ENCODE measurements at regions not wholly inside any gene's neighbourhood (a gene's known extent, or its start where the extent isn't known, plus 50 kb on each side); places are given as distances from the start of the nearest gene placed in this dataset.

DNA sequence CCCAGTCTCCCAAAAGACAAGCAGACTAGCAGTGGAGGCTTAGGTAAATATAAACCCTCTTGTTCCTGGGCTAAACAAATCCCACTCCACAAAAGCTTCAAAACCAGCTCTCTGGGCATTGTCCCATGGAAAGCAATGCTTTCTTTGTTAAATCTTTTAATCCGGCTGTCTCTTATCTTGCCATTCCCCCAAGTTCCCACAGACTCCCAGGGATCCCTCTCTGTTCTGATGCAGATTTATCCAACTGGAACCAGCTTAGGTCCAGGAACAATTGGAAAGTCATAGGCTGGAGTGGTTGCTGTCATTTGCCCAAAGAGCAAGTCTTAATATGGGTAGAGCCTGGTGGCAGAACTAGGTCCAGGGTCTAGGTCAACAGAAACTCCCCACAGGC lies 110.1 kb upstream of the ATP1A1 start:
- no peak for DNase-seq (ENCODE audit: low read depth in 3 of 3)

DNA sequence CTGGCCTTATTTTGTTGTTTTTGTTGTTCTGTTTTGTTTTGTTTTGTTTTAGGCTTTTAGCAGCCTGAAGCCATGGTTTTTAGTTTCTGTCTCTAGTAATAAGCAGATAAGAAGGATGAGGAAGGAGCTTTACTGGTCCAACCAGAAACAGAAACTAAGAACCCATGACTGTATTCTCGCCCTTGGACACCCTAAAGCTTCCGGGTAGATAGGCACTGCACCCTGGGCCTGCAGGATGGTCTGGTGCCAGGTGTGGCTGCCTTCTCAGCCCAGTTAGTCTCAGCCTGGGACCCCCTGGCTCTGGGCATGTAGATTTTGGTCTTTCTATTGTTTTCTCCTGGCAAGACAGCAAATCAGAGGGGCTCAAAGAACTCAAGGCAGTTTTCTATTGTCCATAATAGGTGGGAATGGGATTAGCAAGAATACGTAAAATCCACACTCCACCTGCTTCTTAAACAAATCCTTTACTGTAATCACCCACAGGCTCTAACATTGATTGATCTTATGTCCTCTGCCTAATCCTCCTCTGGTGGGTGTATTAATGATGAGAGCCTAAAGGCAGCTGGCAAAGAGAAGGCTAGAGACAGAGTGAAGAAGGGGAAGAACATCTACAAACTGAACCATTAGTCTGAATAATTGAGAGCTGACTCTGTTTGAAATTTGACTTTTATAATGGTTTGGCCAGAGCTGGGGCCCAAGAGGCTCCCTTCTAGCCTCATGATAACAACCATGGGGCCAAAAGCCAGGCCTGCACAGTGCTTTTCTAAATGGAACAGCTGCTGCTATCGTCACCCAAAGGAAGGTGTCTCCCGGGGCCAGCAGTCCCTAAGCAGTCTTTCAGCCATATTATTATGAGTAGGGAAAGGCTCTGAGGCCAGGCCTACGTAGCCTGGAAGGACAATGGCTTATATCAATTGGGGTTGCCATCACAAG lies 106.8 kb upstream of the ATP1A1 start:
- DNase-seq (ENCODE audit: low read depth in 3 of 3) = no peak

DNA sequence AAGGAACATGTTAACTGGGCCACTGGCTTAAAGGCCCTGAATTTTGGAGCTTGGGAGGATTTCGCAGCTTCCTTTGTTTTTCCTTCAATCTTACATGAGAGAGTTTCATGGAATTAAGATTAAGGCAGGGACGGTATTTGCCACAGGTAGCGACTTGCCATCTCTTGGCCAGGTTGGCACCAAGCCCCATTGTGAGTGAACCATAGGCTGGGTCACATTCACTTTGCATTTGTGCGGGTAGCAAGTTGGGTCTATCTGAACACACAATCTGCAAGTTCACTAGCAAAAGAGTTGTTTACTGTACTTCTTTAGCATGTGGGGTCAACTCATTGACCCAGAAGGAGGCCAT lies 106.2 kb upstream of the ATP1A1 start:
- DNase-seq (ENCODE audit: low read depth in 3 of 3) = no peak

DNA sequence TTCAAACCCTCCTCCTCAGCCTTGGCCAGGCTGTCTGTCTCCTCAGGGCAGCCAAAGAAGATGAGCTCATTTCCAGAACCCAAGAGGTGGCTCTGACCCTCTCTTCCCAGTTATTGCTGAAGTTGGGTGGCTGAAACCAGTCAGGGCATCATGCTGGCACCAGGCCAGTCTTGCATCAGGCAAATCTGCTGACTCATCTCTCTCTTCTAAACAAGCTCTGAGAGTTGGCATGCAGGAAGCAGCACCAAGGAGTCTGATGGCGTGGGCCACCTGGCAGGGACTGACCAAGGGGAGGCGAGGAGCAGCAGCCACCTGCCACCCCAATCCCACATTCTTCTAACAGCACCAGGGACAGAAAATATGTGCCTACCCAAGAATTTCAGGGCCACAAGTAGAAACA lies 104.8 kb upstream of the ATP1A1 start:
- DNase-seq (ENCODE audit: low read depth in 3 of 3) = no peak

DNA sequence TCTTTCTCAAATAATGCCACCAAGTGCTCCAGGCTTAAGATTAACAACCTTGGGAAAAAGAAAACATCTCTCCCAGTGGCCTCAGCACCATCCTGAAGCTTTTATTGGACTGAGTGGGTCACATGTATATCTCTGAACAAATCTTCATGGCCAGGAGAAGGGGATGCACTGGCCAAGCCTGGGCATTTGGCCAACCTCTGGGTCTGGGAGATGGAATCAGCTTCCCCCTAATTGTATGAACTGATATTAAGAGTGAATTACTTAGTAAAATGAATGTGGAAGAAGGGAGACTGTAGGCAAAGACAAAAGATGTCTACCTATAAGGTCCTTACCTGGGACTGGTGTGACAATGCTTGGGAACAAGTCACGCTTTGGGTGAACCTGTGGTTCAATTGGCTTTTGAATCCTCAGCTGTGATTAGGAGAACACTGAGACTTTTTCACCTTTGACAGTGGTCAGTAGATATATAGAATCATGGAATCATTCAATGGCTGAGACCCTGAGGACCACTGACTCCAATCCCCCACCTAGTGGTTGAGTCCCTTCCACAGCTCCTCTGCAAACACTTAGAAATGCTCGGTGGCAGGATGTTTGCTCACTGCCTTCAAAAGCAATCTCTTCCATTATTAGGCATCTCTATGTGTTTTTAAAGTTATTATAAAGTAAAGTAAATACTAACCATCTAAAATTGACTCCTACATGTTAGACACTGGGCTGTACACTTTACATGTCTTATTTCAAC lies 102.6 kb upstream of the ATP1A1 start:
- DNase-seq (ENCODE audit: low read depth in 3 of 3) = no peak

DNA sequence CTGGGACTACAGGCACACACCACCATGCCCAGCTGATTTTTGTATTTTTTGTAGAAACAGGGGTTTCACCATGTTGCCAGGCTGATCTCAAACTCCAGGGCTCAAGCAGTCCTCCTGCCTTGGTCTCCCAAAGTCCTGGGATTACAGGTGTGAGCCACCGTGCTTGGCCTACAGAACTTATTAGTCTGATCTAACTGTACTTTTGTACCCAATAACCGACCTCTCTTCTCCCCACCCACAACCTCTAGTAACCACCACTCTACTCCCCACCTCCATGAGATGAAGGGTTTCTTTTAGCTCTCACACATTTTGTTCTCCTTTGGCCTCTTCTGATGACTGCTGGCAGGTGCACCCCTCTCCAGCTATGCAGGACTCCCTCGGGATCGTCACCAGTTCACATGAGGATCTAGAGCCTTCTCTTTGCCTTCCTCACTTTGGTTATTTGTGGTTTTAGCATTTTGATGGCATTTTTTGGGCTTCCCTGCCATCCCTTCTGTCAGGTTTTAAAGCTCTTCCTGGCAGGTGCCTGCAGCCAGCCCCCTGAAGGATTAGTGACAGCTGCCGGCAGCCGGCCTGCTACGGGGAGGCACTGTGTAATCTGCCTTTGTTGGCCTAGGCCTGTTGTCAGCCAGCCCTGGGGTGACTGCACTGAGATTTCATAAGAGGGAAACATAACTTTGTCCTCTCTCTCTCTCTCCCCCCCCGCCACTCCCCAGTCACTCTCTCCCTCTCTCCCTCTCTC lies 99.8 kb upstream of the ATP1A1 start:
- no peak for DNase-seq (ENCODE audit: low read depth in 3 of 3)

DNA sequence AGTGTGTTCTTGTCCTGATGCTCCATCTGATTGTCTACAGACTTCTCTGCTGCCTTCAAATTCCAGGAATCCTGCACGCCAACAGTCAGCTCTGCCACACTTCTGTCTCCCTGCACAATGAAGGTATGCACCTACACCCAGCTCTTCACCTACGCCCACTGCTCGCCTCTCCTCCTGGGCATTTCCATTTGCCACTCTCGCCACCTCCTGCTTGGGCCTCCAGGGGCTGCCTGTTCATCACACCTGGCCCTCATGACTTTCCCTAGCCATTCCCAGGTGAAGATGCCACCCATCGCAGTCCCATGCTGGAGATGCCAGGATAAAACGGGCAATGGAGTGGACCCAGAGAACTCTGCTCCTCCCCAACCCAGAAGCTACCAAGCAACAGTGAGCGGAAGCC lies 96.5 kb upstream of the ATP1A1 start:
- no peak for DNase-seq (ENCODE audit: low read depth in 3 of 3)

DNA sequence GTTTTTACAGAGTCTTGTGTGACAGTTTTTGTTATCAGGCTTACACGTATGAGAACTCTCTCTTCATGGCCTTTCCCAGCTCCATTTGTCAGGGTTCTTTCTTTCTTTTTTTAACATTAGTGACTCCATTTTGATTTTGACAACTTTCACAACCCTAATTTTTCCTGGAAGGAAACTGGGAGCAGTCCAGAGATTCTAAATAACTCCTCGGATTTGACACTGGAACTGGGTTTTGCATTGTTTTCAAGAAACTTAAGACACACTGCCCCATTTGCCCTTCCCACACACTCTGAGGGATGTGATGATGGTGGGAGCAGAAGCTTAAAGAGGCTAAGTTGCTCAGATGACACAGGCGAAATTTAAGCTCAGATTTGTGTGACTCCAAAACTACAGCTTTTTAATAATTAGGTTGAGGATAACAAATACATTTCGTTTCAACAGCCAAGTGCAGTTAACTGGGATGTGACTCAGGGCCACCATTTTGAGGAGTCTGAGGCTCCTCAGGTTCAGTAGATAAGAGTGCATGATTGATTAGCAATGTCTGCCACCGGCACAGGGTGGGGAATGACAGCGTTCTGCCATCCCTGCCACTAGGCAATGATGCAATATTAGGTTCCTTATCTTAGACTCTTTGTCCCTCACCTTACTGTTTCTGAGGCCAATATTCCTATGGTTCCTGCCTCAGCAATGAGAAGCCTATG lies 95.1 kb upstream of the ATP1A1 start:
- no peak for DNase-seq (ENCODE audit: low read depth in 3 of 3)

DNA sequence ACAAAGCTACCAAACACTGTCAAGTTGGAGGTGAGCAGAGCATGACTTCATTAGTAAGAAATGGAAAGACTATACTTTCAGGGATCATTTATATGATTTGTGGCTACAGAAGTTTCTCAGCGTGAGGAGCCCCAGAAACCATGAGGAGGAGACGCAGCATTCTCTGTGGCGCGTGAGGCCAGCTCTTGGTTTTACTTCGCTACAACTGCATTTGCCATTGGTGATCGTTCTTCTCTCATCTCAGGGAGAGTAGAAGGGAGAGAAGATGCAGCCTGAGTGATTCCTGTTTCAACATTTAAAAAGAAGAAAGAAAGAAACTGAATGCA lies 94.5 kb upstream of the ATP1A1 start:
- DNase-seq (ENCODE audit: low read depth in 3 of 3) = no peak

DNA sequence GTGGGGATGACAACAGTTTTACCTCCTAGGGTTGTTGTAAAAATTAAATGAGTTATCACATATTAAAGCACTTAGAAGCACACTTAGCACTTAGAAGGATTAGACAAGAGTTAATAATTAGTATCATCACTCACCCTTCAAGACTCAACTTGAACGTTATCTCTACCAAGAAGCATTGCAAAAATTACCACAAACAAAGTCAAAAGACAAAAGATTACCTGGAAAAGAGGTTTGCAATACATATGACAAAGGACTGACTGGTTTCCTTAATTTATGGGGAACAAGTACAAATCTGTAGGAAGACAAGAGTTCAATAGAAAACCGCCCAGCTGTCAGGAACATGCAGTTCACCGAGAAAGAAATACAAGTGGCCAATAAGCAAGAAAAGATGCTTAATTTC lies 93.3 kb upstream of the ATP1A1 start:
- DNase-seq (ENCODE audit: low read depth in 3 of 3) = no peak

DNA sequence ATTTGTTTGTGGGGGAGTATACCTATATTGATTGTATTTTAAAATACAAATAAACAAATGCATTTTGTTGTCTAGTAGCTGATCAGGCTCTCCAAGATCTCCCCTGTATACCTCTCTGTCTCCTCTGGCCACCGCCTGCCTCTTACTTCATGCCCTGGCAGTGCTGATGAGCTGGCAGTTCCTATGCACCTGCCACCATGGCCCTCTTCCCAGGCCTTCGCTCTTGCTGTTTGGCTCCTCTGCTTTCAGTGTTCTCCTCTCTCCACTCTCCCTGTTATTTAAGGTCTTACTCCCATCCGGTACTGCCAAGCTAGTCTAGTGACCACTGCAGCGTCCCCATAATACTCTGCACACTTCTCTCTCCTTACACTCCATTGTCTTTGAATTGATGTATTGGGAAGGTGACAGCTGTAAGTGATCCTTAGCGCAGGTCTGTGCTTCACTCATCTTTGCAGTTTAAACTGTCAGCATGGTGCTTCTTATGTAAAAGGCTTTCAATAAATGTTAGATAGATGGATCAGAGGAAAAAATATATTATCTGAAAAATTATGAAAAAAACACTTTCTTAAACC lies 88.1 kb upstream of the ATP1A1 start:
- DNase-seq (ENCODE audit: low read depth in 3 of 3) = no peak

DNA sequence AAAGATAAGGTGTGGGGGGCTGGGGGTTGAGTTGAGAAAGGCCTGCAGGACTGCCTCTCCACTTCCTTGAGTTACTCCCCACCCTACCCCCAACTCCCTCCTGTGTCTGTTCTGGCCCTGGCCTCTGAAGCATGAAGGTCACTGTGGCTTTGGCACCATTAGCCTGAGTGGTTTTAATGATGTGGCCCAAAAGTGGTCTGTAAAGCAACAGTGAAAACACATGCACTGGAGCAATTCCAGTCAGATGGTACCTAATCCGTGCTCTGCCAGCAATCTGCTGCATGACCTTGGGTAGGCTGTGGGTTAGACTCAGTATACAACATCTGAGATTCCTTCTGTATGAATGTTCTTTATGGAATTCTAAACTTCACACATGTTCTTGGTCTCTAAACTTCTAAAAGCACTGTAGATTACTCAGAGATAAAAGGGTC lies 86.5 kb upstream of the ATP1A1 start:
- DNase-seq (ENCODE audit: low read depth in 3 of 3) = no peak

DNA sequence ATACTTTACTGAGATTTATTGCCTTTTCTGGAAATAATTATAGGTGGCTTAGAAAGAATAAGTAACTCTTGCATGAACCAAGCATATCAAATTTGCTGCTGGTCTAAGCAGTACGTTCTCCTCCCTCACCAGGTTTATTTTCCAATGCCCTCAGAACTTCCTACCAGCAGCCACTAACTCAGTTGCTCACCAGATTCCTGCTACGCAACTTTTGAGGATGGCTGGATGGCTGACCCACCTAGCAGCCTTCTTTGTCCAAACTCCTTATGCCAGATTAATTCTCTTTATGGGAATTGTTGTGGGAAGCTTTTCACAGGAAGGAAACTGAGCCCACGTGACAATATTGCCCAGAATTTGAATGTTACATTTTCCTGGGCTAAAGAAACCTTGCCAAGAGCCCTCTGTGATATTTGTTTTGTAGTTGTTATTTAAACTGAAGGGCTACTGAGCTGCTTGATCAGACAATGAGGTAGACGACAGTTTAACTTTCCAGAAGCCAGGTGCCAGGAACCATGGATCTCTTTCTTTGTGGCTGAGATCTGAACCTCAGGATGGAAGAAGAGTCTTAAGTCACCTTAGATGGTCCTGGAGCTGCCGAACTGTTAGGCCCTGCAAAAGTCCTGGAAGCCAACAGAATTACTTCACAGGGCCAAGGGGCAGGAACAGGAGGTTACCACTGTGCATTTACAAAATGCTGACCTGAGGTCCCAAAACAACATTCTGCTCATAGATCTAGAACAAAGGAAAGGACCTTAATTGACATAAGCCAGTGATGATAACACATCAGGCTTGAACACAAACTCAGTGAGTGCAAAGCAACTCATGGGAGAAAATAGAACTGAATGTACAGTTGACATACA lies 85.5 kb upstream of the ATP1A1 start:
- no peak for DNase-seq (ENCODE audit: low read depth in 3 of 3)

DNA sequence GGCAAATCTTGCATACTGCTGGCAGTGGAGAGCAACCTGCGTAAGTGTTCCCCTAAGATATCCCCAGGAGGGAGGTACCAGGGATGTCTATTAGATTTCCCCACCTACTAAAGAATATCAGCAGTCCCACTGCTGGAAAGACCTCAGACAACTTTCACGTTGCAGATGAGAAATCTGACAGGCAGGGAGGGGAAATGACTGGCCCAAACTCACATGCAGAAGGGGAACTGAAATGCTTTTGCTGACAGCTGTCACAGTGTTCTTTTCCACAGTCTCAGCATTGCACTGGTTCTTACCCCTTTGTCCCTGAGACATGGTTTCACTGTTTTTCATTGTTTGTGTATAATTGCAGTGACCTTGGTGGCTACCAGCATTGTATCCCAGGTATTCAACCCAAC lies 84.8 kb upstream of the ATP1A1 start:
- no peak for DNase-seq (ENCODE audit: low read depth in 3 of 3)

DNA sequence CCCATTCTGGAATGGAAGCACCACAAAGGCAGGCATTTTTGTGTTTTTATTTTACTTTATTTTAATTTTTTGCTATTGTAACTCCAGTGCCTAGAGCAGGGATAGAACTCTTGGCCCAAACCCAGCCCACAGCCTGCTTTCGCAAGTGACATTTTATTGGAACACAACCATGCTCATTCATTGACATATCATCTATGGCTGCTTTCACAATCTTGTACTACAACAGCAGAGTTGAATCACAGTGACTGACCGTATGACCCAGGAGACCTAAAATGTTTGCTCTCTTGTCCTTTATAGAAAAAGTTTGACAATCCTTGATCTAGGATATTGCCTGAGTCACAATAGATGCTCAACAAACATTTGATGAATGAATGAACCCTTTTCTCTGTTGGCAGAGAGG lies 83.9 kb upstream of the ATP1A1 start:
- DNase-seq (ENCODE audit: low read depth in 3 of 3) = no peak

DNA sequence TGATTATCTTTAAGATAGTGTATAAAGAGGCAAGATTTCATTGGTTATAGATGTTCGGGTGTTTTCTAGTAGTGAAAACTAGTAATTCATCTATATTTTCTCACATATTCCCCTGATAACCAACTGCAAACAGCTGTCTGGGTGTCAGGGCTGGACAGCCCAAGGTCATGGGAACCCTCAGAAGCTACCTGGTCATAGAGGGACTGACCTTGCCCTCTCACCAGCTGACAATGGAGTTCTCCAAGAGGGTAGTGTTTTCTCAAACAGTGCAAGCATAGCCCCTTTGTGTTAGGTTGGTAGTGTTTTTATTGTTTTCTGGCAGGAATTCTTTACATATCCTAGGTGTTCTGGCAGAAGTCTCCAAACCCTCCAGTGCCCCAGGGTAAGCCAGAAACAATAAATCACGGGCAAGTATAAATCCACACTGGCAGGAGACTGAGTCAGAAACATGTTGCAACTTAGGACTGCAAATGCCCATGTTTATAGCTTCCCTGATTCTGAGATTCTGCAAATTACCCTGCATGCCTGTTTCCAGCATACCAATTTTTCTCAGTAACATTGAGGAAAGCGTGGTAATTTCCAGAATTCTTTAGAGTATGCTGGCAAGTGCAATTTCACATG lies 82.8 kb upstream of the ATP1A1 start:
- no peak for DNase-seq (ENCODE audit: low read depth in 3 of 3)

DNA sequence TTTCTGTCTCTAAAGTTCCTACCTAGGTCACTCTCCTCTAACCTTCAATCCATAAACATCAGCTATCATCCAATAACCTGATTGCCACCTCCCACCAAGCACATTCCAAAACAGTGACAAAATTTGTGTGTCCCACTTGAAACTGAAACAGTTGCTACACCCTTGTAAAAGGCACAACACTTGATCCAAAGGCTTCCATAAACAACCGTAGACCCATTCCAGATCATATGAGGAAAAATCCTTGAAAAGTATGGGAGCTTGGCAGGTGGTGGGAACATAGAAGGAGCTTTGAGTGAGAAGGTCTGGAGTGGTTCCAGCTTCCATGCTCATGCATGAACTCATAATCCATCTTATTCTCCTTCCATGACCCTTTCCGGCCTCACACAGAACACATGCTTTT lies 82.0 kb upstream of the ATP1A1 start:
- DNase-seq (ENCODE audit: low read depth in 3 of 3) = no peak

DNA sequence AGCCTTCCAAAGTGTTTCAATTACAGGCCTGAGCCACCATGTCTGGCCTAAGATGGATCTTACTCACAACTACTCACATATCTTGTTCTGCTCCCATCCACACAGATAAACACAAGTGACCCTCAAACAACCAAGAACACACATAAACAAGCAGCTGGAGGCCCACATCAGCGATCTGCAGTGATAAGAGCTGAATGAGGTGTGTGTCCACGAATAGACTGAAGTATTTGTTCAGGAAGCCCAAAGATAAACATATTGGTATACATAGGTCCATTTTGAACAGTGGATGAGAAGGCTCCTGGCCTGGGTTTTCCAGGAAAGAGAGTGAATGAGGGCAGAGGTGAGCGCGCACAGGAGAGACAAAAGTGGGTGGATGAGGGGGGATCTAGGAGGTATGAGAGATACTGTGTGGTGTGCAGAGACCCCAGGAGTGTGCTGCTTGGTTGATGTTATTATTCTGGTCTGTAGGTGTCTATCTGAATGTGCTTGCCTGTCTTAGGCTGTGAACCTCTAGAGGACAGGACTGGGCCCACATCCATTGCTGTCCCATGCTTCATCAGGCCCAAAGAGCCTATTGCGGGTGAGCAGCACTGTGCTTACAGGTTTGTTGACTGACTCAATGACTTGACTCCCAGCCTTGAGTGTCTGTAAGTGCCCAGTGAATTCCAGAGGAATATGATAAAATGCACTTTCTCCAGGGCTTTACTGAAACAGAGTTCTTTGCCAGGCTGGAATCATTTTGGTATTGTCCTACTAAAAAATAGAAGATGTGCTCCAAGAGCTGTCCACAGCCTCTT lies 79.9 kb upstream of the ATP1A1 start:
- DNase-seq (ENCODE audit: low read depth in 3 of 3) = no peak

DNA sequence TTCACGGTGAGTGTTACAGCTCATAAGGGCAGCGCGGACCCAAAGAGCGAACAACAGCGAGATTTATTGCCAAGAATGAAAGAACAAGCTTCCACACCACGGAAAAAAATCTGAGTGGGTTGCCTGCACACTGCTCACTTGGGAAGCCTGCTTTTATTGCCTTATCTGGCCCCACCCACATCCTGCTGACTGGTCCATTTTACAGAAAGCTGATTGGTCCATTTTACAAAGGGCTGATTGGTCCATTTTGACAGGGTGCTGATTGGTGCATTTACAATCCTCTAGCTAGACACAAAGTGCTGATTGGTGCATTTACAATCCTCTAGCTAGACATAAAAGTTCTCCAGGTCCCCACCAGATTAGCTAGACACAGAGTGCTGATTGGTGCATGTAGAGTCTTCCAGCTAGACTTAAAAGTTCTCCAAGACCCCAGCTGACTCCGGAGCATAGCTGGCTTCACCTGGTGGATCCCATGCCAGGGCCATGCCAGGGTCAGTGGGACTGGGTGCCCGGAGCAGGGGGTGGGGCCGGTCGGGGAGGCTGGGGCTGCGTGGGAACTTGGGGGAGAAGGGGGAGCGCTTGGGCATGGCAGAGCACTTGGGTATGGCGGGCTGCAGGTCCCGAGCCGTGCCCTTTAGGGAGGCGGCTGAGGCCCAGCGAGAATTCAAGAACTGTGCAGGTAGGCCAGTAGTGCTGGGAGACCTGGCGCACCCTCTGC lies 75.4 kb upstream of the ATP1A1 start:
- DNase-seq (ENCODE audit: low read depth in 3 of 3) = no peak
